ENCODE measurements at regions not wholly inside any gene's neighbourhood (a gene's known extent, or its start where the extent isn't known, plus 50 kb on each side); places are given as distances from the start of the nearest gene placed in this dataset.

DNA sequence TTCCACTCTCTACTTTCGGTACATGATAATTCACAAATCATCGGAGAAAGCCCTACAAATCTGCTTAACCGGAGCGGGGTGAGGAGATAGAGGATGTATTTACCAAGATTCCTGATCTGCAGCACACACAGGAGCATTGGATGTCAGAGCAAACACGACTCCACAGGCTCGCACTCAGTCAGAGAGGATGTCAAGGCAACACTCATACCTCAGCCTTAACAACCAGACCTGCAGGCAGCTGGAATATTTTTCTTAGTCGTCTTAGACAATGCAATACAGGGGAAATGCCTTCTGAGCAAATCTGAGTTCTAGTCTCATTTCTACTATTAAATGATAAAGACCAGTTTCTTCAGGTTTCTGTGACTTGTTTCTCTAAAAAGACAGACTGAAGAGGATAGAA lies 159.3 kb upstream of the CPNE8 start:
- Histone ChIP-seq H3K4me3 (ENCODE audit: control insufficient read depth in 2 of 3, extremely low read depth in 1 of 3, insufficient read depth in 2 of 3, low read depth in 1 of 3, low read length in 3 of 3) (no peak overlapping the region), H3K79me2 (ENCODE audit: control insufficient read depth, insufficient read depth, low read length) (no peaks in the 10 kb centered on the region), H3K9me3 (ENCODE audit: control insufficient read depth, low read depth, low read length) (no peaks in the 10 kb centered on the region), H3K4me1 (ENCODE audit: control insufficient read depth, extremely low read depth, insufficient read depth, low read length) (no peaks in the 10 kb centered on the region), H3K27ac (ENCODE audit: control insufficient read depth, insufficient read depth, low read length) (no peak overlapping the region), H3K9me1 (ENCODE audit: control insufficient read depth, extremely low read depth, insufficient read depth, low read length) (no peaks in the 10 kb centered on the region), H2AFZ (ENCODE audit: control insufficient read depth, low read length) (no peak overlapping the region), H3K36me3 (ENCODE audit: control insufficient read depth in 2 of 2, extremely low read depth in 1 of 2, insufficient read depth in 2 of 2, low read length in 2 of 2) (no peaks in the 10 kb centered on the region), H4K20me1 (ENCODE audit: control insufficient read depth, extremely low read depth, insufficient read depth, low read length) (no peaks in the 10 kb centered on the region), H3K27me3 (ENCODE audit: control insufficient read depth, extremely low read depth, insufficient read depth, low read length) (no peaks in the 10 kb centered on the region), H3K4me2 (ENCODE audit: control insufficient read depth, extremely low read depth, insufficient read depth, low read depth, low read length) (no peak overlapping the region), H3K9ac (ENCODE audit: control insufficient read depth, extremely low read depth, insufficient read depth, low read length) (no peak overlapping the region)
- no peak for FAIRE-seq
- dilution Hi-C loops (cut with MboI; ENCODE audit: extremely low pct_ligation_motif_present, low sequenced_read_pairs): loop anchor here (25.0 kb wide), 1 partner anchor 127 kb away; no protein-coding TSS in a partner anchor
- DNase-seq (ENCODE audit: low read depth, low spot score): no peak
- TF ChIP-seq EZH2 (IDR thresholded peaks at IDR 0.05; ENCODE audit: low read length) (no peak), CTCF (optimal IDR thresholded peaks at IDR 0.05 in 1 of 3, IDR thresholded peaks at IDR 0.05 in 1 of 3, conservative IDR thresholded peaks at IDR 0.05 in 1 of 3; ENCODE audit: extremely low read depth in 1 of 3, insufficient read depth in 2 of 3, low read length in 3 of 3) (no peak)

DNA sequence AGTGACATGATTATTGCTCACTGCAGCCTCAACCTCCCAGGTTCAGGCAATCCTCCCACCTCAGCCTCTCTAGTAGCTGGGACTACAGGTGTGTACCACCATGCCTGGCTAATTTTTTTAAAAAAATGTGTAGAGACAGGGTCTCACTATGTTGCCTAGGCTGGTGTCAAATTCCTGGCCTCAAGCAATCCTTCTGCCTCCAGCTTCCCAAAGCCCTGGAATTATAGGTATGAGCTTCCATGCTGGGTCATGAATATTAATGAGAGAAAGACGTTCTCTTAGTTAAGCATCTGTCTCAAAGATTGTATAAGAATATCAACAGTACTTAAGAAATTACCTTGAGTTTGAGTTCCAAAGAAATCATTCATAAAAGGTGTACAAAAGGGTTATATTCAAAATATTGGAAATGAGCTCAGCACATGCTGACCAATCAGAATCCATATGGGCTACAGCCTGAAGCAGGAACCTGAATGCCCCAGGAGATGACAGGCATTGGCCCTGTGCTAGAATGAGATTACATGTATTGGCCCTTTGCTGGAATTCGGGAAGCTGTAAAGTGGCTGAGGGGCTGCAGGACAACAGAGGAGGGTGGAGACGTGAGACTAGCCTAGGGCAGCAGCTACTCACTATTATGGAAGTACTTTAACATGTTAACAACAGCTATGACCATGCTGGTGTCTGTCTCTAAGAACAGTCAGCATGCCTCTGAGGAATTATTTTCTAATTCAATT lies 157.0 kb upstream of the CPNE8 start:
- no peaks in the 10 kb centered on the region for H3K36me3 ChIP-seq (ENCODE audit: control insufficient read depth in 2 of 2, extremely low read depth in 1 of 2, insufficient read depth in 2 of 2, low read length in 2 of 2)
- dilution Hi-C loops (cut with MboI; ENCODE audit: extremely low pct_ligation_motif_present, low sequenced_read_pairs): loop anchor here (25.0 kb wide), 1 partner anchor 125 kb away; no protein-coding TSS in a partner anchor
- no peaks in the 10 kb centered on the region for H4K20me1 ChIP-seq (ENCODE audit: control insufficient read depth, extremely low read depth, insufficient read depth, low read length)
- DNase-seq (ENCODE audit: low read depth, low spot score) (no peak), FAIRE-seq (no peak)
- H3K27me3 ChIP-seq (ENCODE audit: control insufficient read depth, extremely low read depth, insufficient read depth, low read length): no peaks in the 10 kb centered on the region
- H3K4me3 ChIP-seq (ENCODE audit: control insufficient read depth in 2 of 3, extremely low read depth in 1 of 3, insufficient read depth in 2 of 3, low read depth in 1 of 3, low read length in 3 of 3): no peak overlapping the region
- no peaks in the 10 kb centered on the region for H3K9me1 ChIP-seq (ENCODE audit: control insufficient read depth, extremely low read depth, insufficient read depth, low read length)
- H3K27ac ChIP-seq (ENCODE audit: control insufficient read depth, insufficient read depth, low read length): no peak overlapping the region
- H3K79me2 ChIP-seq (ENCODE audit: control insufficient read depth, insufficient read depth, low read length): no peaks in the 10 kb centered on the region
- TF ChIP-seq EZH2 (IDR thresholded peaks at IDR 0.05; ENCODE audit: low read length): no peak
- no peaks in the 10 kb centered on the region for H3K9me3 ChIP-seq (ENCODE audit: control insufficient read depth, low read depth, low read length)
- no peaks in the 10 kb centered on the region for H3K4me1 ChIP-seq (ENCODE audit: control insufficient read depth, extremely low read depth, insufficient read depth, low read length)
- no peak overlapping the region for H3K4me2 ChIP-seq (ENCODE audit: control insufficient read depth, extremely low read depth, insufficient read depth, low read depth, low read length)
- no peak overlapping the region for H3K9ac ChIP-seq (ENCODE audit: control insufficient read depth, extremely low read depth, insufficient read depth, low read length)
- no peak overlapping the region for H2AFZ ChIP-seq (ENCODE audit: control insufficient read depth, low read length)

Measured in keratinocyte (primary cell).